SIG-M5 treated with dmso at 0.1 percent for 504 hours (cell line): ENCODE measurements at regions not wholly inside any gene's neighbourhood (a gene's known extent, or its start where the extent isn't known, plus 50 kb on each side); places are given as distances from the start of the nearest gene placed in this dataset.
"Not testable (repeated sequence)": the region's sequence is repeated elsewhere in the genome, so short reads cannot be mapped to it uniquely, and the experiment has no call there.

ENCODE experiments used
- DNase-seq: peaks from one replicate; lab custom pipeline; 2025; ENCODE audit not compliant: unreplicated experiment; lab: John Stamatoyannopoulos, UW

DNA sequence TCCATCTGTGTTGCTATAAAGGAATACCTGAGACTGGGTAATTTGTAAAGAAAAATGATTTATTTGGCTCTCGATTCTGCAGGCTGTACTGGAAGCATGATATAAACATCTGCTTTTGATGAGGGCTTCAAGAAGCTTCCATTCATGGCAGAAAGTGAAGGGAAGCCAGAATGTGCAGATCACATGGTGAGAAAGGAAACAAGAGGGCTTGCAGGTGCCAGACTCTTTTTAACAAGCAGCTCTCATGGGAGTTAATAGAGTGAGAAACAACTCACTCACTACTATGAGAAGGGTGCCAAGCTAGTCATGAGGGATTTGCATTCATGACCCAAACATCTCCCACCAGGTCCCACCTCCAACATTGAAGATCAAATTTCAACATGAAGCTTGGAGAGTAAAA lies 247.2 kb downstream of the ZIC4 start:
- no peak for DNase-seq

DNA sequence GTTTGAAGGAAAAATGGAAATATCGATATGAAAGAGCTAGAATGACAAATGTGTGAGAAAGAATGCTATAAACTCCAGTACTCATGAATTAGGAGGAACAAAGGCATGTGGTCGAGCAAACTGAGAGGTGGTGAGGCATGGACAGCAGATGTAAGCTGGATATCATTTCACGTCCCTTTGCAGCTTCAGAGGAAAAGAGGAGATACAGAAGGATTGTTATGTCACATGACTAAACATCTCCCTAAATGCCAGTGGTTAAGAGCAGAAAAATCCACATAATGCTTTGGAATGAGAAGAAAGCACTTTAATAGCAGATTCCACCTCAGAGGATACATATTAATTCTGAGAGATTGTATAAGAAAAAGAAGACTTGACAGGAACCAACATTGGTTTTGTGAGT lies 248.7 kb downstream of the ZIC4 start:
- no peak for DNase-seq

DNA sequence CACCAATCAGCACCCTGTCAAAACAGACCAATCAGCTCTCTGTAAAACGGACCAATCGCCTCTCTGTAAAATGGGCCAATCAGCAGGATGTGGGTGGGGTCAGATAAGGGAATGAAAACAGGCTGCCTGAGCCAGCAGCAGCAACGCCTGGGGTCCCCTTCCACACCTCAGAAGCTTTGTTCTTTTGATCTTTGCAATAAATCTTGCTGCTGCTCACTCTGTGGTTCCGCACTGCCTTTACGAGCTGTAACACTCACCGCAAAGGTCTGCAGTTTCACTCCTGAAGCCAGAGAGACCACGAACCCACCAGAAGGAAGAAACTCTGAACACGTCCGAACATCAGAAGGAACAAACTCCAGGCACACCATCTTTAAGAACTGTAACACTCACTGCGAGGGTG lies 251.4 kb downstream of the ZIC4 start:
- not testable (repeated sequence) for DNase-seq

DNA sequence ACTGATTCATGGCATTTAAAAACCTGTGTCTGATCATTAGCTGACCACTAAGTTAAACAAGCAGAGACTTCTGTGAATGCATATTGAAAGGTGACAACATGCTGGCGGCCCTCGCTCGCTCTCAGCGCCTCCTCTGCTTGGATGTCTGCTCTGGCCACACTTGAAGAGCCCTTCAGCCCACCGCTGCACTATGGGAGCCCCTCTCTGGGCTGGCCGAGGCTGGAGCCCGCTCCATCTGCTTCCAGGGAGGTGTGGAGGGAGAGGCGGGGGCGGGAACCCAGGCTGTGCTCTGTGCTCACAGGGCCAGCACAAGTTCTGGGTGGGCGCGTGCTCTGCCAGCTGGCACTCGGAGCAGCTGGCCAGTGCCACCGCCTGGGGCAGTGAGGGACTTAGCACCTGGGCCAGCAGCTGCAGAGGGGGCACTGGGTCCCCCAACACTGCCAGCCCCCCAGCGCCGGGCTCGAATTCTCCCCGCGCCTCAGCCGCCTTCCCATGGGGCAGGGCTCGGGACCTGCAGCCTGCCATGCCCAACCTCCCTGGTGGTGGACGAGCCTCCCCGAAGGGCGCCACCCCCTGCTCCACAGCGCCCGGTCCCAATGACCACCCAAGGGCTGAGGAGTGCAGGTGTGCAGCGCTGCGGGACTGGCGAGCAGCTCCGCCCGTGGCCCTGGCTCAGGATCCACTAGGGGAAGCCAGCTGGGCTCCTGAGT lies 252.4 kb downstream of the ZIC4 start:
- no peak for DNase-seq

DNA sequence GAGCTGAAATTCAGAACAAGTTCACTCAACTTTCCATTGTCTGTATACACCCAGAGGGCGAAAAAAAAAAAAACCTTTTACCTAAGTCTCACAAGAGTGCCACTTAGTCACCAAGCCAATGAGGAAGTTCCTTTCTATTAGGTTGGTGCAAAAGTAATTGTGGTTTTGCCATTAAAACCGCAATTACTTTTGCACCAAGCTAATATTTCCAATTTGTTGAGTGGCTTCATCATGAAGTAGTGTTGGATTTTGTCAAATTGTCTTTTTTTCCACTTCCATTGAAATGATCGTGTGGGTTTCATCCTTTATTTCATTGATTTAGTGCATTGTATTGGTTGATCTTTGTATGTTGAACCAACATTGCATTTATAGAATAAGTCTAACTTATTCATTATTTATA lies 253.9 kb downstream of the ZIC4 start:
- no peak for DNase-seq

DNA sequence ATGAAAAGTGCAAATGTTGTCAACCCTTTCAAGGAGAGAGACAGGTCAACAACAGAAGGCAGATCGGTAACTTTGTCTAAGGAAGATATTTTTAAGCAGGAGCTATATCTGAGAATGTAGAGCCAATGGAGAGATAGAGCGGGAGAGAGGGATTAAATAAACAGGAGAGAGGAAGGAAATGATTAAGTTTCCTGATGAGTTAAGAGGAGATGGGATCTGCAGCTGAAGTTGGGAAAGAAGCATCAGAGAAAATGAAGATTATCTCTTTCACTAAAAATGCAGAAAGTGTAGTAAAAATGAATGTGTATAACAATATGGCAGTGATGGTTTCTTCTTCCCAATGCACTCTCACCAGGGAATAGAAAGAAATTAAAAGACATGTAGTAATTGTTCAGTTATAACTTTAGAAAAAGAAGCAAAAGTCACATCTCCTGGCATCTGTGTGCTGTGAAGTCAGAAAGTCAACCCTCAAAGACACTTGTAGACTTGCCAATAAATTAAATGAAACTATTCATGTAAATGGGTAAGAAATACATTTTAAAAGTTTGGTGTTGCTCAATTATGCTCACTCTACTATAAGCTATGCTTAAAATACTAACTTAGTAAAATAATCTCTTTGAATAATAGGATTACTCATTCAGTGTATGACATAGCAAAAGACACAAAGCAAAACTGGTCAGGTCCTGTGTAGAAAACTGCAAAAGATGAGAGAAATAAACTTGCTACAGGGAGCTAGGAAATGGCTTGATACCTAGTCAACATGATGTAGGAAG lies 264.6 kb downstream of the ZIC4 start:
- no peak for DNase-seq

DNA sequence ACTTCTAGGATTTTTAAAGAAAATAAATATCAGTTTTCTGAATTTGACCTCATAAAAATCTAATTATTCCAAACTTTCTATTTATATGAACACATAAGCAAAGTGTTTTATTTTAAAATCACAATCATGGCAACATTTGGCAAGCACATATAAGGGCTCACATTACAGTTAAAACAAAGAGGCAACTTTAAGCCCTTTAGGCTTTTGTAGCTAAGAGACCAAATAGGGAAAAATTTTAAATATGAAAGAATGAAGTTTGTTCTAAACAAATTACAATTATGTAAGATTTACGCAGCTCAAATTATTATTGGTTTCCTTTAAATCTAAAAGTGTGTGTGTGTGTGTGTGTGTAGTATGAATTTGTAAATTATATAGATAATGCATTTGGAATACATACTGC lies 267.0 kb downstream of the ZIC4 start:
- DNase-seq: no peak

DNA sequence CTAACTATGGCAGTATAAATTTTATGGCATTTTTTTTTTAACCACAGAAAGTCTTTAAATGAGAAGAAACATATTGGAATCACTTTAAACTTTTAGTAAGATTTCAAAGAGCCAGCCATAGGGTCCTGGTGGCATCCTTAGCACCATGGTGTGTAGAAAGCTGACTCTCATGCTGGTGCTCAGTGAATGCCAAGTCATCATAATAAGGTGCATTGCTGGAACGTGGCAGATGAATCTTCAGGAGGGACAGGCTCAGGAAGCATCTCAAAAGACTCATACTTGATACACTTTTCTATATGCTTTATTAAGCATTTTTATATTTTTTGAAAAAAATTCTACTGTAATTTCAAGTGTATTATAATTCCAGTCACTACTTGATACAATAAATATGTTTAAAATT lies 274.2 kb downstream of the ZIC4 start:
- no peak for DNase-seq

DNA sequence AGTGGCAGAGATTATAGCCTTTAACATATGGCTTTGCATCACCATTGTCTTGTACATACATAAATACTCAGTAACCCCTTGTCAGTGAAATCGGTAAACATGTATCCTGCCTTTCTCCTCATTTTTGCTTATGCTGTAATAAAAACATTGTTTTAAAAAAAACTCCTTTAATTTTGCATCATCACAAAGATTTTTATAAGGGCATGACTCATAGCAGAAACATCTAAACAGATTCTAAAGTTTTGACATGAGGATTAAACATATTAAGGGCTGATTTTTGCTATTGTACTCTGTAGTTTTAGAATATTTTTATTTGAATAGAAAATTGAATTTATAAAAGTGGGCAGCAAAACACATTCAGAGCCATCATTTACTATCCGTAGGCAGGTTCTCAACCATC lies 275.9 kb downstream of the ZIC4 start:
- DNase-seq: no peak

DNA sequence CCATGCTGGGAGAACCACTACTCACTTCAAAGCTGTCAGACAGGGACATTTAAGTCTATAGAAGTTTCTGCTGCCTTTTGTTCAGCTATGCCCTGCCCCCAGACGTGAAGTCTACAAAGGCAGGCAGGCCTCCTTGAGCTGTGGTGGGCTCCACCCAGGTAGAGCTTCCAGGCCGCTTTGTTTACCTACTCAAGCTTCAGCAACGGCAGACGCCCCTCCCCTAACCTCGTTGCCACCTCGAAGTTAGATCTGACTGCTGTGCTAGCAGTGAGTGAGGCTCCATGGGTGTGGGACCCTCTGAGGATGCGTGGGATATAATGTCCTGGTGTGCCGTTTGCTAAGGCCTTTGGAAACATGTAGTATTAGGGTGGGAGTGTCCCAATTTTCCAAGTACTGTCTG lies 276.7 kb downstream of the ZIC4 start:
- no peak for DNase-seq

DNA sequence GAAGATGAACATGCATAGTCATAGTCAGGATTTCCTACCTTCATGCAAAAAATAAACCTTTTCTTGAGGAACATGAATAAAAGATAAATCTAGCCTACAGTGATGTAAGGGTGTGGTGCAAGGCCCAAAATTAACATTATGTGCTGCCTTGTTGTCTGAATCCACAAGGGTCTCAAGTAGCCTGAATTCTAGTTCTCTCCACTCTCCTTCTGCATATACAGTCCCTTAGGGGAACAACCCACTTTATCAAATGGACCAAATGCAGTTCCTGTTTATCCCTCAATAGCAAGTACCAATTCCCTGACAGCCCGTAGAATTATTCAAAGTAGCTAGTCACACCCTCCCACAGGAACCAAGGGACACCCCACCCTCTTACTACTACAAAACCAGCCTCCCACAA lies 284.0 kb downstream of the ZIC4 start:
- DNase-seq: no peak

DNA sequence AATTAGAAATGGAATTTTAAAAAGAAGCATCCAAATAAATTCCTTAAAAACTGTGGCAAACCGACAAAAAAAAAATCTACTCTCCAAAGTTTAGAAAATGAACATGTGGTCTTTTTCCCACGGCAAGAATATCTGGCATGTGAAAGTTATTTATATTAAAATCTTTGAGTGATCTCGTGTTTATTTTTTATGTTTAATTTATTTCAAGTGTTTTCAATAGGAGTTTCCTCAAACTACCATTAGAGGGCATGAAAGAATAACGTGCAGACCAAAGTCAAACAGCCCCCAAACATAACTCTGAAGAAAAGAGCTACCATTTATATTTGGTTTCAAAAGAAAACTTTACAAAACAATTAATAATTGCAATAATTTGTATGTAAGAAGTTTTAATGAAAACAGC lies 286.4 kb downstream of the ZIC4 start:
- peak; percentile 11 for DNase-seq

DNA sequence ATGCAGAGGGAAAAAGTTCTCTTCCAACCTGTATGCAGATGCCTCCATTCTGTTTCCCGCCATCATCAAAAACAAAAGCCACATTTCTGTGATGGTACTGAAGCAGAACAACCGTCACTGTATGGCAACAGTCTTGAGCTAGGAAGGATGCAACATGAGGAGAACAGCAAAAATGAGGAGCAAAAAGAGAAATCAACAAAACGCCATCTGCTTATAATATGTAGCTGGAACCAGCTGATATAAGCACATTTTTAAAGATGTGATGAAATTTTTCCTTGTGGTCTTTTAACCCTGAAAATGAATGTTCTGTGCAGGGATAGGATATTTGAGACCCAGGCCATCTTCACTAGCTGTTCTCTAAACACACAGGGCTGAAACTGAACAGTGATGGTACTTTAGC lies 287.0 kb downstream of the ZIC4 start:
- DNase-seq: no peak

DNA sequence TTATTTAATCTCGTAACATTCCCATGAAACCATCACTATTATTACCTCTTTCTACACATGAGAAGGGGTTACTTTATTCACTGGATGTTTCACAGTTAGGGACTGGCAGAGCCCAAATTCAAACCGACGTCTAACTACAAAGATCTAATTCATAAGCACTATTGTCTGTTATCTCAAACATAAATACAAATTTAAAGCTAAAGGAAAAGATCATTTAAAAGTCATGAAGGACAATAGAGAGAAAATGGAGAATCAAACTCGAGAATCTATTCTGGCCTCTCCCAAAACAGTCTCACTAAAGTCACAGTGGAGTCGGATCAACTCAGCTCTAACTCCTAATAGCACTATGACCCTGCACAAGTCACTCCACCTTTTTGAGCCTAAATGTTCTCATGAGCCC lies 287.7 kb downstream of the ZIC4 start:
- DNase-seq: no peak

DNA sequence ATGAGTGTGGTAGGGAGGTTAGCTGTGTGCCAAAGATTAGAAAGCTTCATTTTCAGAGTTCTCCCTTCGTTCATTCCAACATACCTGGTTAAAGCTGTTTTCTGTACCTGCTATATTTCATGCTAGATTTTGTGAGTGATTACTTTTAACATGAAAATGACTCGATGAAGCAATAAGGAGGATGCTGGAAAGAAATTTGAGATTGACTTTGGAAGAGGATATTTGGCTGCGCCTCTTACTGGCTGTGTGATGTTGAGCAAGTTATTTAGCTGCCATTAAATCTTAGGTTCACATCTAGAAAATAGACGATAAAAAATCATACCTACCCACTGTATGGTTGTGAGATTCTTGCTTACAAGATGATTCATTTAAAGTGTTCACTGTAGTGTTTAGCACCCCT lies 288.7 kb downstream of the ZIC4 start:
- DNase-seq: no peak

DNA sequence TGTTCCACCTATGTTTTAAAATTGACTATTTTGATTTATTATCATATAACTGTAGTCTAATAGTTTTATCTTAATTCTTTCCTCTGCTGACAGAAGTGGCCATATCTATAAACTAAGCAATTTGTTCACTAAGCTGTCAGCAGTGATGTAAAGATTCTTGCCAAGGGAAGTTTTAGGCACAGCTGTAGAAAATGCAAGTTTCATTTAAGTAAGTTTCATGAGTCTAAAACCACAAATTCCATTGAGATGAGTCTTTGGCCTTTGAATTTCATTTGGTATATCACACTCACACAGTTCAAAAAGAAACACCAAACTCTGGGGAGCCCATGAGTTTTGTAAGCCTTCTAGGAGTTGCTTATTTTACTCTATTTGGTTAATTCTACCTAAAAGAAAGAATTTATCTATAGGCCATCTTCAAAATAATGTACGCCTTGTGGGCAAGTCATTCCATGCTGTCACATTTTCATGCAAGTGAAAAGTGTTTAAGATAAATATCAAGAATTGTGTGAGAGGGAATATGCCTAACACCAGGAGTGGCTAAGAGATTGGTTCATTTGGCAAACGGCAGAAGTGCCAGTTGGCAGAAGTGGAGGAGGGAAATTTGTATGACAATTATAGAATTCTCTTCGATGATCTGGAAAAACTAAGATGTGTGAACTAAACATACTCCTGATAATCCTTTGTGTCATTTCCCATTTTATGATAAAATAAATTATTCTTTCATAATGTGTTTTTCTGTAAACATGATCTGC lies 292.9 kb downstream of the ZIC4 start:
- no peak for DNase-seq

DNA sequence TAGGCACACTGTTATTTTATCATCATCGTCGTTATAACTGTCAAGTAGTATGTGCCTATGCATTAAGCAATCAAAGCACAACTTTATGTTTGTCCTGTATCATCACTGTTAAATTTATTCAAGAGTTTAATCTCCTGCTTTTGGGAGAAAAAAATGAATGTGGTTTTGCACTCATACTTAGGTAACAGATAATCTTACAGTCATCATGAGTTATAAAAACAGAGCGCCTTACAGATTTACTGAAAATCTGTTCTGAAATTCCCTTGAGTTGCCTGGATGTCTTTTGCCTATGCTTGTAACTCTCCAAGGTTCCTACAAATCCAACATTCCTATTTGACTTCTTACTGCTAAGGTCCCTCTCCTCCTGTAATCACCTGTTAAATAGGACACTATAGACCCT lies 307.3 kb downstream of the ZIC4 start:
- no peak for DNase-seq

DNA sequence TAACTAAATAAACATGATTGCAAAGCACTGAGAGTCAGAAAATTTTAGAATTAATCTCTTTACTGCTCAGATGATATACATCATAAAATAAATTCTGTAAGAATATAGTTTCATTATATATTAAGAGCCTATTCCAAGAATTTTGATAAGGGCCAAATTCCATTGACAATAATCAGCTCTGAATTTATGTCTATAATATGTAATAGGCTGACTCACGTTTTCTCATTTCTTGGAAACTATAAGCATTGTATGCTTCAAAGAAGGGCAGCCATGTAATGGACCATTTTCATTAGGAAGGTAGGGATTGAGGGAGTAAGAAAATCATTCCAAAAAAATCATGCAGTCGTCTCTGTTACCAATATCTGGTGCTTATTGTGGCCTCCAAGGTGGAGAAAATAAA lies 315.9 kb downstream of the ZIC4 start:
- no peak for DNase-seq

DNA sequence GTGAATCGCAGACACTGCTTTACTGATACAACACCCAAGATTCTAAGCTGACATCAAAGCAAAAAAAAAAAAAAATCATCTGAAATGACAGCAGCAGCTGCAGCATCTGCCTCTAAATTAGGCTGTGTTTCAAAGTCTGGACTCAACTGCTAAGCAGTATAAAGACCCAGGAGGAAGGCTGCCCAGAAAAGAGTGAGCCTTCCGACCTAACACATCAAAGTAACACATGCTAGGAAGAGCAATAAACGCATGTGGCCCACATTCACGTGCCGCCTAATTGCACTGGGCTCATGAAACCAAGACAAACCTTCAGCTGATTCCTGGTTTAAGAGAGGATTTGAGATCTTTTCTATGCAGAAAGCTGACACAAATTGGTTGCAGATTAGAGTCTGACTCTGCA lies 317.1 kb downstream of the ZIC4 start:
- no peak for DNase-seq

DNA sequence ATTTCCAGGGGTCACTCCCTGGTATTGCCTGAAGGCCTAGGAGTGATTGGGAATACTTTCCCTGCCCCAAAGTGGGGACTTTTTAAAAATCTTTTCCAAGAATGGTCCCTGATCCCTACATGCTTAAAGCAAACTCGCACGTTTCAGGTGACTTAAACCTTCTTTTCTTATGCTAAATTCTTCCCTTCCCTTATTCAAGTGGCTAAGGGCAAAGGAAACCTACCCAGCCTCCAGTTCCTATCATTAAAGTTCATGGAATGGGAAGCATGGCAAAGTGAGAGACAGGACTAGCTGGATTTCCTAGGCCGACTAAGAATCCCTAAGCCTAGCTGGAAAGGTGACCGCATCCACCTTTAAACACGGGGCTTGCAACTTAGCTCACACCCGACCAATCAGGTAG lies 346.8 kb downstream of the ZIC4 start:
- DNase-seq: not testable (repeated sequence)

DNA sequence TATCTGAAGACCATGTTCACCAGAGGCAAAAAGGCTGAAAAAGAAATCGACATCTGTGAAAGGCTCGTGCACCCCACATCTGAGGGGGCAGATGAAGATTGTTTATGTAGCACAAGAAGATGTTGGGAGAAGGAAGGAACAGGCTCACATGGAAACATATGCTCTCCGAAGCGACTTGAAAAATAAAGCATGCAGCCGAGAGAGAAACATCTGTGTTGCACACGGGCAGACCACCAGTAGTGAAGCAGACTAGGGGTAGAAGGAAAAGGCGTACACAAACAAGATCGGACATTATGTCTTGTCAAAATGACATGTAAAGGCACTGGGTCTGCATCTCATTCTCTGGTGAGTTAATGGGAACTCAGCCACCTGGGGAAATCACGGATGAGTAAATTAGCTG lies 356.5 kb downstream of the ZIC4 start:
- no peak for DNase-seq

DNA sequence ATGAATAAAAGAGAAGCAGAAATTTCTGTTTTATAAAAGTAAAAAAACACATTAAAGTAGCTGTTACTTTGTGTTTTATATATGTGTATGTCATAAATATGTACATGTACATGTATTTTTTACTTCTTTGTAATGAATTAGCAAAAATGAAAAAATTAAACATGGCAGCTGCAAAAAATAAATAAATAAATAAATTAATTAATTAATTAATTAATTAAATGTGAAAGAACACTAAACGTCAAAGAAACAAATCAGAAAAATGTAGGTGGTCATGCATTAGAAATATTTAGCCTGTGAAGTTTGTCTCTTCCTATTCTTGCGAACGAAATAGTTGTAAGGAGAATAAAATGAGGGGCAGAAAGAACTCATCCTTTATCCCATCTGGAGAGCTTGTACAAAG lies 357.0 kb downstream of the ZIC4 start:
- no peak for DNase-seq
